PC-9 (cell line): ENCODE measurements at regions not wholly inside any gene's neighbourhood (a gene's known extent, or its start where the extent isn't known, plus 50 kb on each side); places are given as distances from the start of the nearest gene placed in this dataset.

Source experiments
- BruUV-seq: library from RNA; stranded (reverse); fragments of 400-500 nt; replicated peaks from 2 replicates; lab custom pipeline; 2021; lab: Mats Ljungman, UMichigan
- CTCF ChIA-PET: fragments of 300-600 bp; sonication (Branson Sonifier 250); formaldehyde crosslinking; loops from one replicate; lab custom pipeline; 2022; ENCODE audit warnings: antibody characterized with exemption; lab: Charles Lee
- POLR2A ChIA-PET: fragments of 300-600 bp; sonication (Branson Sonifier 250); formaldehyde crosslinking; loops from one replicate; lab custom pipeline; 2022; ENCODE audit warnings: antibody characterized with exemption; ENCODE audit not compliant: unreplicated experiment; lab: Charles Lee
- DNase-seq, 2 experiments: peaks; one replicate each; pipeline versions ENCODE4 v3.0.0 to v3.0.0-alpha.2; 2015 to 2022; ENCODE audit warnings: mixed read lengths in 1 of 2
- H2AFZ ChIP-seq: fragments of 200-600 bp; sonication (generic); 2 replicates; pipeline ENCODE4 v1.8.1; 2017; ENCODE audit warnings: antibody characterized with exemption
- H3F3A ChIP-seq: fragments of 200-600 bp; sonication (generic); 2 replicates; pipeline ENCODE4 v1.8.1; 2017; ENCODE audit warnings: antibody characterized with exemption, mild to moderate bottlenecking, low read depth; ENCODE audit not compliant: insufficient read depth
- H3K27ac ChIP-seq: fragments of 200-600 bp; sonication (generic); 2 replicates; pipeline ENCODE4 v1.6.1; 2016; ENCODE audit warnings: mixed run types
- H3K27me3 ChIP-seq: fragments of 200-600 bp; sonication (generic); 2 replicates; pipeline ENCODE4 v1.6.1; 2016; ENCODE audit warnings: low read depth, mixed run types; ENCODE audit not compliant: insufficient read depth
- H3K36me3 ChIP-seq: fragments of 200-600 bp; sonication (generic); 2 replicates; pipeline ENCODE4 v1.6.1; 2016; ENCODE audit warnings: low read depth, mixed run types
- H3K4me1 ChIP-seq: fragments of 200-600 bp; sonication (generic); replicated peaks from 2 replicates; pipeline ENCODE4 v1.6.1; 2016; ENCODE audit warnings: mixed run types; ENCODE audit not compliant: insufficient read depth
- H3K4me2 ChIP-seq: fragments of 200-600 bp; sonication (generic); 2 replicates; pipeline ENCODE4 v1.6.1; 2017; ENCODE audit warnings: mixed run types
- H3K4me3 ChIP-seq: fragments of 200-600 bp; sonication (generic); 2 replicates; pipeline ENCODE4 v1.6.1; 2016; ENCODE audit warnings: mixed run types
- H3K79me2 ChIP-seq: fragments of 200-600 bp; sonication (generic); 2 replicates; pipeline ENCODE4 v1.6.1; 2017; ENCODE audit warnings: low read depth, mixed run types
- H3K9me2 ChIP-seq: fragments of 200-600 bp; sonication (generic); 2 replicates; pipeline ENCODE4 v1.8.1; 2017; ENCODE audit warnings: mild to moderate bottlenecking; ENCODE audit not compliant: insufficient read depth
- H3K9me3 ChIP-seq: fragments of 200-600 bp; sonication (generic); 2 replicates; pipeline ENCODE4 v1.8.1; 2016; ENCODE audit warnings: low read depth; ENCODE audit not compliant: insufficient read depth
- H4K20me1 ChIP-seq: fragments of 200-600 bp; sonication (generic); 2 replicates; pipeline ENCODE4 v1.8.1; 2017; ENCODE audit not compliant: insufficient read depth
- CTCF ChIP-seq: fragments of 200-600 bp; sonication (generic); conservative IDR thresholded peaks from 2 replicates; pipeline ENCODE4 v1.6.1; 2017; ENCODE audit warnings: mixed run types, antibody characterized with exemption, mild to moderate bottlenecking, moderate library complexity
- EZH2 ChIP-seq: fragments of 200-600 bp; sonication (generic); IDR thresholded peaks from 2 replicates; pipeline ENCODE4 v1.8.0; 2017; ENCODE audit warnings: antibody characterized with exemption, low read depth
- intact Hi-C: fragments of 100-400 bp; cut with micrococcal nuclease; formaldehyde crosslinking; loops from one replicate; pipeline ENCODE4 v1.10.0; 2022; ENCODE audit not compliant: unreplicated experiment

DNA sequence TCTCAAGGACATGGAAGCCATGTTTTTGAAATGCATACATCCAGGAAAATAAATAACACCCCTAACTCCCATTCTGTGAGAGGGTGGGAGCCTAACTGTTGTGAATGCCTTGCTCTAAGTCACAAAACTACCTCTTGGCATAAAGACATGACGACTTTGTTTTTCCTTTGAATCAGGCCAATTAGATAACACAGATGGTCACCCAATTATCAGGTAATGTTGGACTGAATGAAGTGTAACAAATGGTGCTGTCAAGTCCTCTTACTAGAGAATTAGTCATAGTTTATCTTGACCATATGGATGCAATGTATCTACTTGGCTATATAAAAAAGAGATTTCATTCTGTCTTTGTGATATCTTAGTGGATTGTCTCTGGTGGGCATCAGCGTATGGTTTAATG lies 553.6 kb upstream of the ATXN8OS start:
- H3K36me3 ChIP-seq: no peaks in the 10 kb centered on the region
- BruUV-seq: no TSS peak
- no peak overlapping the region for H3K4me2 ChIP-seq
- TF ChIP-seq CTCF (no peak), EZH2 (no peak)
- POLR2A ChIA-PET: no interaction called here
- no peaks in the 10 kb centered on the region for H3K79me2 ChIP-seq
- H3K4me3 ChIP-seq: no peak overlapping the region
- no peaks in the 10 kb centered on the region for H3F3A ChIP-seq
- no peak for DNase-seq
- no peak overlapping the region for H3K27ac ChIP-seq
- no peaks in the 10 kb centered on the region for H3K4me1 ChIP-seq
- intact Hi-C loops: no loop called here
- no peak overlapping the region for H2AFZ ChIP-seq
- no peaks in the 10 kb centered on the region for H3K9me3 ChIP-seq
- H3K9me2 ChIP-seq: no peaks in the 10 kb centered on the region
- CTCF ChIA-PET: no interaction called here
- H4K20me1 ChIP-seq: no peaks in the 10 kb centered on the region
- no peaks in the 10 kb centered on the region for H3K27me3 ChIP-seq

DNA sequence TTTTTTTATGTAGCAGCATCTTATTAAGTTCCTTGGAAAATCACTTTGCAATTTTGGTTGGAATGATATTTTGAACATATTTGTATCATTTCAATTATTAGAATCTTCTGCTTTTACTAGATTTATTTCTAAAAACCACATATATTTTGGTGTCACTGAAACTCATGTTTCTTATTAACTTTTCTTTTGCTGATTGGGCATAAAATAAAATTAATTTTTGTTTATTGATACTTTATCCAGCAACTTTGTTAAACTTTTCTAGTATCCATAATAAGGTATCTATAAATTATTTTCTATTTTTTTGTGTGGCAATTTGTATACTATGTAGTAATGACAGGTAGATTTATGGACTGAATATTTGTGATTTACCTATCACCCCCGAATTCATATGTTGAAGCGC lies 556.4 kb upstream of the ATXN8OS start:
- H3K36me3 ChIP-seq: no peaks in the 10 kb centered on the region
- no peak overlapping the region for H3K27ac ChIP-seq
- CTCF ChIA-PET: no interaction called here
- BruUV-seq: no TSS peak
- no peak overlapping the region for H2AFZ ChIP-seq
- TF ChIP-seq CTCF (no peak), EZH2 (no peak)
- H3K79me2 ChIP-seq: no peaks in the 10 kb centered on the region
- H3K9me2 ChIP-seq: no peaks in the 10 kb centered on the region
- no peaks in the 10 kb centered on the region for H4K20me1 ChIP-seq
- H3K9me3 ChIP-seq: no peaks in the 10 kb centered on the region
- no peak for DNase-seq
- intact Hi-C loops: no loop called here
- no peaks in the 10 kb centered on the region for H3K4me1 ChIP-seq
- no peak overlapping the region for H3K4me3 ChIP-seq
- no peaks in the 10 kb centered on the region for H3F3A ChIP-seq
- no peak overlapping the region for H3K4me2 ChIP-seq
- no peaks in the 10 kb centered on the region for H3K27me3 ChIP-seq
- POLR2A ChIA-PET: no interaction called here

DNA sequence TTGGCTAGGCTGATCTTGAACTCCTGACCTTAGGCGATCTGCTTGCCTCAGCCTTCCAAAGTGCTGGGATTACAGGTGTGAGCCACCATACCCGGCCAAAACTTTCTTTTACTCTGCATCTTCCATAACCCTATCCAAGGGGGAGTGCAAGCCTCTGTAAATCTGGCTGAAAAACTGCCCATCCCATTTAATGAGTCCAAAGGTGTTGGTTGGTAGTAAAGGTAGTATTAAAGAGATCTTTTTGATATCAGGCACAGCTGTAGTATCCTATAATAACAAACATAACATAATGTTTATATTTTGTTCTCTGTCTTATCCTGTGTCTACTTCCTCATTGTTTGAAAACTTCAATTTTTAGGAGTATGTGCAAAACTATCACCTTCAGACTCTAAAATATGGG lies 559.8 kb upstream of the ATXN8OS start:
- Histone ChIP-seq H3F3A (no peaks in the 10 kb centered on the region), H3K4me2 (no peak overlapping the region), H3K4me1 (no peaks in the 10 kb centered on the region), H3K36me3 (no peaks in the 10 kb centered on the region), H3K4me3 (no peak overlapping the region), H3K27me3 (no peaks in the 10 kb centered on the region), H3K9me3 (no peaks in the 10 kb centered on the region), H3K9me2 (no peaks in the 10 kb centered on the region), H4K20me1 (no peaks in the 10 kb centered on the region), H2AFZ (no peak overlapping the region), H3K27ac (no peak overlapping the region), H3K79me2 (no peaks in the 10 kb centered on the region)
- intact Hi-C loops: no loop called here
- POLR2A ChIA-PET: no interaction called here
- no peak for TF ChIP-seq CTCF
- no peak for TF ChIP-seq EZH2
- no peak for DNase-seq
- BruUV-seq: no TSS peak
- CTCF ChIA-PET: no interaction called here
